Type B pancreatic cell (in vitro differentiated cells): ENCODE measurements at regions not wholly inside any gene's neighbourhood (a gene's known extent, or its start where the extent isn't known, plus 50 kb on each side); places are given as distances from the start of the nearest gene placed in this dataset.
"Not testable (repeated sequence)": the region's sequence is repeated elsewhere in the genome, so short reads cannot be mapped to it uniquely, and the experiment has no call there.

Experiments
- DNase-seq: peaks from one replicate; pipeline ENCODE4 v3.0.0; 2021; ENCODE audit warnings: mixed read lengths; ENCODE audit not compliant: unreplicated experiment; ENCODE audit errors: extremely low spot score
- H3K27ac Mint-ChIP-seq: 2 replicates; pipeline ENCODE4 v1.8.0; 2021; ENCODE audit warnings: mild to moderate bottlenecking, mixed read lengths
- H3K27me3 Mint-ChIP-seq: 2 replicates; pipeline ENCODE4 v1.8.0; 2021; ENCODE audit warnings: mixed read lengths
- H3K36me3 Mint-ChIP-seq: 2 replicates; pipeline ENCODE4 v1.8.0; 2021; ENCODE audit warnings: mixed read lengths
- H3K4me1 Mint-ChIP-seq: one replicate; pipeline ENCODE4 v1.8.0; 2021; ENCODE audit warnings: mixed read lengths; ENCODE audit not compliant: unreplicated experiment
- H3K4me3 Mint-ChIP-seq: 2 replicates; pipeline ENCODE4 v1.8.0; 2021; ENCODE audit warnings: mild to moderate bottlenecking, mixed read lengths
- H3K9me3 Mint-ChIP-seq: 2 replicates; pipeline ENCODE4 v1.8.0; 2021; ENCODE audit warnings: mixed read lengths
- TF ChIP-seq, protein P1 (sequence below): fragments of 200-600 bp; sonication (generic); conservative IDR thresholded peaks from 2 replicates; pipeline ENCODE4 v1.5.0; 2021; ENCODE audit warnings: antibody characterized with exemption, mild to moderate bottlenecking

DNA sequence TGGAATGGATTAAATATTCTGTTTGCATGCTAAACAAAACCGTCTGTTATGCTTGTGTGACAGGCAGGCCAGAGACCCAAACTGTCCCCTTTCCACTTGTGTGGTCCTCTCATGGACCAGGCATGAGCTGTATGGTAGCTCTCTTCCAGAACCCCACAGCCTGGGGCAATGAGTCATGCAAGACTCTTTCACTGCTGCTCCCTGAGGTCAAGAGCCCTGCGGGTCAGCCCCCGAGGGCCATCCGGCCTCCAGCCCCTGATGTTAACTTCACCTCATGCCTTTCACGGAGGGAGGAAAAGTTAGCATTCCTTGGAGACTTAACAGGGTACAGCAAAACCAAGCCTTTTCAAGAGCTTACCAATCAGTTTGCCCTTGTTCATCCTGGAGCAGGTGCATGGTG is 239.1 kb upstream of the DIO3 start:
- TF ChIP-seq, protein P1, sequence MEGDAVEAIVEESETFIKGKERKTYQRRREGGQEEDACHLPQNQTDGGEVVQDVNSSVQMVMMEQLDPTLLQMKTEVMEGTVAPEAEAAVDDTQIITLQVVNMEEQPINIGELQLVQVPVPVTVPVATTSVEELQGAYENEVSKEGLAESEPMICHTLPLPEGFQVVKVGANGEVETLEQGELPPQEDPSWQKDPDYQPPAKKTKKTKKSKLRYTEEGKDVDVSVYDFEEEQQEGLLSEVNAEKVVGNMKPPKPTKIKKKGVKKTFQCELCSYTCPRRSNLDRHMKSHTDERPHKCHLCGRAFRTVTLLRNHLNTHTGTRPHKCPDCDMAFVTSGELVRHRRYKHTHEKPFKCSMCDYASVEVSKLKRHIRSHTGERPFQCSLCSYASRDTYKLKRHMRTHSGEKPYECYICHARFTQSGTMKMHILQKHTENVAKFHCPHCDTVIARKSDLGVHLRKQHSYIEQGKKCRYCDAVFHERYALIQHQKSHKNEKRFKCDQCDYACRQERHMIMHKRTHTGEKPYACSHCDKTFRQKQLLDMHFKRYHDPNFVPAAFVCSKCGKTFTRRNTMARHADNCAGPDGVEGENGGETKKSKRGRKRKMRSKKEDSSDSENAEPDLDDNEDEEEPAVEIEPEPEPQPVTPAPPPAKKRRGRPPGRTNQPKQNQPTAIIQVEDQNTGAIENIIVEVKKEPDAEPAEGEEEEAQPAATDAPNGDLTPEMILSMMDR: no peak
- no peaks in the 10 kb centered on the region for H3K27me3 Mint-ChIP-seq
- peaks cover 13% of the 10 kb centered on the region for H3K9me3 Mint-ChIP-seq
- no peak overlapping the region for H3K4me3 Mint-ChIP-seq
- no peak overlapping the region for H3K27ac Mint-ChIP-seq
- DNase-seq: no peak
- H3K4me1 Mint-ChIP-seq: peaks cover 8% of the 10 kb centered on the region
- H3K36me3 Mint-ChIP-seq: peaks cover 5% of the 10 kb centered on the region

DNA sequence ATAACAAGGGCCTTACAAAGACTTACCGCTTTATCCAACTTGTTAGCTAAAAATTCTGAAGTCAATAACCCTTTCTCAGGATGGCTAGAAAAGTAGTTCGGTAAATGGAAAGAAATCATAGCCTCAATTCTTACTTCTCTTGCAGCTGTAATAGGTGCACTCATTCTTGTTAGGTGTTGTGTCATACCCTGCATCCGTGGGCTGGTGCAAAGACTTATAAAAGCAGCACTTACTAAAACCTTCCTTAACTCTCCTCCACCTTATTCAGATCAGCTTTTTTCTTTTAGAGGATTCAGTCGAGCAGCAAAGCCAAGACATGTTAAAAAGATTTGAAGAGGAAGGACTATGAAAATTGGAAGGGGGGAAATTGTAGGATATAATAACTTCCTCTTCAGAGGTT is 238.2 kb upstream of the DIO3 start:
- Mint-ChIP-seq H3K27ac (no peak overlapping the region), H3K36me3 (peaks cover 5% of the 10 kb centered on the region), H3K27me3 (no peaks in the 10 kb centered on the region), H3K9me3 (peaks cover 13% of the 10 kb centered on the region), H3K4me3 (no peak overlapping the region), H3K4me1 (peaks cover 6% of the 10 kb centered on the region)
- no peak for DNase-seq
- TF ChIP-seq, protein P1: no peak

DNA sequence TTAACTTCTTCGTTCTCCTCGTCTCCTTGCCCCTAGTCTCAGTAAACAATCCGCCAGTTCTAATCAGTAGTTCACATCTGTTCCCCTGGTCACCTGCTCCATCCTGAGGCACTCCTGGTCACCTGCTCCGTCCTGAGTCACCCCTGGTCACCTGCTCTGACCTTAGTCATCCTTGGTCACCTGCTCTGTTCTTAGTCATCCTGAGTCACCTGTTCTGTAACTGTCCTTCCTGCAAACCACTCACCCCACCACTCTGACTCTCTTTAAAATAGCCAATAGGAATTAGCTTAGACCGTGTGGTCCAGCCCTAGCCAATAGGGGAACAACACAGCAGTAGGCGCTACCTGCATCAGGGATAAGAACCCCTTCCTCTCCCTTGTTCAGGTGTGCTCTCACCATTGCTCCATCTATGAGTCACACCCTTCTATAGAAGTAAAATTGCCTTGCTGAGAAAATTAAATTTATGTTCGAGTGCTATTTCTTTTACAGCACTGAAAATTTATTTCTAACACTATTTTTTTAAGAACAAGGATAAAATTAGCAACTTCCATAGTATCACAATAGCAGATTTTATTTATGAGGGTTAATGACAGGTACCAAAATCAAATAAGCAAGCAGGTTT is 237.6 kb upstream of the DIO3 start:
- peaks cover 13% of the 10 kb centered on the region for H3K9me3 Mint-ChIP-seq
- H3K27me3 Mint-ChIP-seq, H3K4me3 Mint-ChIP-seq, H3K27ac Mint-ChIP-seq, H3K36me3 Mint-ChIP-seq, H3K4me1 Mint-ChIP-seq, DNase-seq: not testable (repeated sequence)

DNA sequence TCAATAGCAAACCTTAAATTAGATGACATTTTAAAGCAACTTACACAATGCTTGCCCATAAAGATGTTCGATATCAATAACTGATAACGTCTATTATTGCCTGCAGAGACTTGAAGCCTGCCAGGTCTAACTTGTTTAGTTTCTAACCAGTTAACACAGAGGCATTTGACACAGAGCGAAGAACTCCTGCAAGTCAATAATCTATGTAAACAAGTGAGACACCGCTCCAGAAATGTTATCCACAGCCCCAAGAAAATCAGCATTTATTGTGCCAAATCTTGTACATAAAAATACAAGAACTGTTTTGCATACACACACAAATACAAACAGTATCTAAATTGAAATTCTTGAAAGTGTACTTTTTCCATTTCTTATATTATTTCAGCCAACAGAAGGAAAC is 236.0 kb upstream of the DIO3 start:
- H3K27ac Mint-ChIP-seq: no peak overlapping the region
- peaks cover 13% of the 10 kb centered on the region for H3K9me3 Mint-ChIP-seq
- H3K36me3 Mint-ChIP-seq: peaks cover 5% of the 10 kb centered on the region
- TF ChIP-seq, protein P1: no peak
- H3K4me1 Mint-ChIP-seq: peaks cover 9% of the 10 kb centered on the region
- no peak overlapping the region for H3K4me3 Mint-ChIP-seq
- H3K27me3 Mint-ChIP-seq: no peaks in the 10 kb centered on the region
- DNase-seq: no peak

DNA sequence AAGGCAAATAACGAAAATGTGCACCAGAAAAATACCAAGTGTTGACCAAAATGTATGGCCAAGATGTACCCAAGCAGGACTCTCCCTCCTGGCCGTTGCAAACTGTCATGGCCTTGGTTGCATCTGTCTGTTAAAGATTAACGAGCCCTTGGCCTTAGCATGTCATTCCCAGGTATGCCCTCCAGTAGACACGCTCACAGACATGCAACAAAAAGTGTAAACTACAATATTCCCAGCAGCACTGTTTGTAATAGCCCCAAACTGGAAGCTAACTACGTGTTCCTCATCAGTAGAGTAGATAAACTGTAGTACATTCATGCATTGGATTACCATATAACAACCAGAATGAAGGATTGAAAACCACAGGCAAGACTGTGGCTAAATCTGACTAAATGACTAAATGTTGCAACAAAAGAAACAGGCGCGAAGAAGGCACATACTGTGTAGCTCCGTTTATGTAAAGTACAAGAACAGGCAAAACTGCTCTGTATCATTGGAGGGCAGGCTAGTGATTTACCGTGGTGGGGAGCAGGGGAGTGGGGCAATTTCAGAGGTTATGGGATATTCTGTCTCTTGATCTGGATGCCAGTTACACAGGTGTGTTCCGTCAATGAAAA is 232.8 kb upstream of the DIO3 start:
- peaks cover 7% of the 10 kb centered on the region for H3K27me3 Mint-ChIP-seq
- H3K27ac Mint-ChIP-seq: peak overlapping the region; percentile 22
- peaks cover 16% of the 10 kb centered on the region for H3K4me1 Mint-ChIP-seq
- H3K9me3 Mint-ChIP-seq: peaks cover 7% of the 10 kb centered on the region
- DNase-seq: no peak
- no peak overlapping the region for H3K4me3 Mint-ChIP-seq
- H3K36me3 Mint-ChIP-seq: peaks cover 3% of the 10 kb centered on the region
- TF ChIP-seq, protein P1: no peak

DNA sequence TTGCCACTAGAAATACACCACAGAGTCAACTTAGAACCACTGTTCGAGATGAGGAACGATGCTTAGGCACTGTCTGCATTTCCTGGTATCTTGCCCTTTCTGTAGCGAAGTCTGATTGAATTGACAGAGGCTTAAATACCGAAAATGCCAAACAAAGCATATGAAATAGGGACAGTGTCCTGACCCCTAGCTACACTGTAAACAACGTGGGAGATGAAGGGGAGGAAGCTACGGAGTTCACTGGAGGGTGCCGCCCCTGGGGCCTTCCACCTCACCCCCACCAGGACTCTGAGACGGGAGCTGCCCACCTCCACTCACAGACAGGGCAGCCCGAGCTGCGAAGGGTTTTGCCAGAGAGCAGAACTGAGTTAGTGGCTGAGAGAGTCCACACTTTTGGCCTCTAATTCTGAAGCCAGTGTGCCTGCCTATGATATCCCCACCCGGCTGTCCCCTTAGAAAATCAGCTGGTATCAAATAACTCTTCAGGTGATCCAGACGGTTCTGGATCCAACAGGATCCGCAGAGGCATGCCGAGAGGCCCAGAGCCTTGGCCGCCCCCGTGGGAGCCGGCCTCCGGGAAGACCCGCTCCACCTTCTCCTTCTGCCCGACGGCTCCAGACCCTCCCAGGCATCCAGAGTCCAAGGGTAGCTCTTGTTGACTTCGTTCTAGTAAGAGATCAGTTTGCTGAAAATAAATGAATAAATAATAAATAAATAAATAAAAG is 230.7 kb upstream of the DIO3 start:
- Mint-ChIP-seq H3K4me1 (peaks cover 28% of the 10 kb centered on the region), H3K9me3 (no peaks in the 10 kb centered on the region), H3K27me3 (peaks cover 16% of the 10 kb centered on the region), H3K27ac (no peak overlapping the region), H3K36me3 (no peaks in the 10 kb centered on the region), H3K4me3 (no peak overlapping the region)
- no peak for DNase-seq
- TF ChIP-seq, protein P1: no peak
